Fibroblast of lung (primary cell): ENCODE measurements at regions not wholly inside any gene's neighbourhood (a gene's known extent, or its start where the extent isn't known, plus 50 kb on each side); places are given as distances from the start of the nearest gene placed in this dataset.

Experiments used
- DNase-seq, 2 donors: peaks; one replicate each; pipeline versions ENCODE4 v3.0.0 to v3.0.0-alpha.2; 2010; ENCODE audit warnings: low read depth in 2 of 2
- H2AFZ ChIP-seq: 2 replicates; pipeline ENCODE4 v1.5.1; 2012; ENCODE audit warnings: low read length, control low read depth, inconsistent platforms
- H3K27ac ChIP-seq: 2 replicates; pipeline ENCODE4 v1.5.1; 2011; ENCODE audit warnings: low read length, control low read depth; ENCODE audit not compliant: insufficient read depth
- H3K27me3 ChIP-seq: 2 replicates; pipeline ENCODE4 v1.5.1; 2011; ENCODE audit warnings: mild to moderate bottlenecking, low read length; ENCODE audit not compliant: control insufficient read depth, insufficient read depth
- H3K36me3 ChIP-seq: 2 replicates; pipeline ENCODE4 v1.5.1; 2011; ENCODE audit warnings: low read length; ENCODE audit not compliant: control insufficient read depth, insufficient read depth
- H3K4me1 ChIP-seq: 2 replicates; pipeline ENCODE4 v1.5.1; 2011; ENCODE audit warnings: low read length; ENCODE audit not compliant: control insufficient read depth, insufficient read depth; ENCODE audit errors: extremely low read depth
- H3K4me2 ChIP-seq: 2 replicates; pipeline ENCODE4 v1.5.1; 2011; ENCODE audit warnings: low read length, control low read depth; ENCODE audit not compliant: insufficient read depth; ENCODE audit errors: extremely low read depth
- H3K4me3 ChIP-seq, 4 experiments: fragments of 200-600 bp in 1 of 4; sonication (generic) in 1 of 4; replicated peaks in 1 of 4; 2 replicates each; pipeline ENCODE4 v1.5.1; 2011 to 2016; ENCODE audit warnings: low read length in 4 of 4, low read depth in 3 of 4, mild to moderate bottlenecking in 3 of 4, control low read depth in 2 of 4, inconsistent platforms in 1 of 4, mixed read lengths in 1 of 4; ENCODE audit not compliant: insufficient read depth in 1 of 4; ENCODE audit errors: control extremely low read depth in 1 of 4
- H3K79me2 ChIP-seq: 2 replicates; pipeline ENCODE4 v1.5.1; 2012; ENCODE audit warnings: mild to moderate bottlenecking, low read length, inconsistent platforms; ENCODE audit not compliant: control insufficient read depth, insufficient read depth
- H3K9ac ChIP-seq: 2 replicates; pipeline ENCODE4 v1.5.1; 2011; ENCODE audit warnings: mild to moderate bottlenecking, low read length, control low read depth; ENCODE audit not compliant: insufficient read depth
- H3K9me3 ChIP-seq: 2 replicates; pipeline ENCODE4 v1.5.1; 2012; ENCODE audit warnings: low read depth, low read length; ENCODE audit not compliant: control insufficient read depth, insufficient read depth
- H4K20me1 ChIP-seq: 2 replicates; pipeline ENCODE4 v1.5.1; 2011; ENCODE audit warnings: low read length; ENCODE audit not compliant: control insufficient read depth, insufficient read depth; ENCODE audit errors: extremely low read depth
- EZH2 ChIP-seq: IDR thresholded peaks from 2 replicates; pipeline ENCODE4 v1.5.1; 2012; ENCODE audit warnings: low read length, control low read depth, mild to moderate bottlenecking; ENCODE audit errors: missing control alignments
- TF ChIP-seq, protein P1 (sequence below), 2 donors: IDR thresholded peaks in 1 of 2; conservative IDR thresholded peaks in 1 of 2; 1 replicate in 1 of 2; 2 replicates in 1 of 2; pipeline ENCODE4 v1.5.1; 2011 to 2012; ENCODE audit warnings: low read length in 2 of 2, control low read depth in 1 of 2, inconsistent platforms in 1 of 2, low read depth in 1 of 2, mild to moderate bottlenecking in 1 of 2

DNA sequence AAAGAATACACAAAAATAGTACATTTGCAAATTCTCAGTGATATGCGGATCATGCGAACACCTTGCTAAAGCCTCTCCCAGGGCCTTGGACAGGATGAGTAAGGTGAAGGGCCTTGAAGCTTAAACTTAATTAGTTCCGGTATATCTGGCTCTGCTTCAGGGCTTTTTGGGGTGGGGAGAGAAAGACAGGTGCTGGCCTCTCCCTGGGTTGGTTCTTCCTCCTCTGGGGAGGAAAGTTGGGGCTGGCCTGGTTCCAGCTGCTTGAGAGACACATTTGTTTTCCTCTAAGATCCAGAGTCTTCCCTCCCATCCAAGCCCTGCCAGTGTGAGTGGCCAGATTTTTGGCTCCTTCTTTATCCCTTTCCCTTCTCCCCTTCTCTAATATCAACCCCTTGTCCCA, 64.7 kb upstream of the EPHB3 start:
- H4K20me1 ChIP-seq = no peaks in the 10 kb centered on the region
- H3K4me3 ChIP-seq = no peak overlapping the region
- no peak overlapping the region for H3K27ac ChIP-seq
- no peak overlapping the region for H3K9ac ChIP-seq
- TF ChIP-seq, protein P1, sequence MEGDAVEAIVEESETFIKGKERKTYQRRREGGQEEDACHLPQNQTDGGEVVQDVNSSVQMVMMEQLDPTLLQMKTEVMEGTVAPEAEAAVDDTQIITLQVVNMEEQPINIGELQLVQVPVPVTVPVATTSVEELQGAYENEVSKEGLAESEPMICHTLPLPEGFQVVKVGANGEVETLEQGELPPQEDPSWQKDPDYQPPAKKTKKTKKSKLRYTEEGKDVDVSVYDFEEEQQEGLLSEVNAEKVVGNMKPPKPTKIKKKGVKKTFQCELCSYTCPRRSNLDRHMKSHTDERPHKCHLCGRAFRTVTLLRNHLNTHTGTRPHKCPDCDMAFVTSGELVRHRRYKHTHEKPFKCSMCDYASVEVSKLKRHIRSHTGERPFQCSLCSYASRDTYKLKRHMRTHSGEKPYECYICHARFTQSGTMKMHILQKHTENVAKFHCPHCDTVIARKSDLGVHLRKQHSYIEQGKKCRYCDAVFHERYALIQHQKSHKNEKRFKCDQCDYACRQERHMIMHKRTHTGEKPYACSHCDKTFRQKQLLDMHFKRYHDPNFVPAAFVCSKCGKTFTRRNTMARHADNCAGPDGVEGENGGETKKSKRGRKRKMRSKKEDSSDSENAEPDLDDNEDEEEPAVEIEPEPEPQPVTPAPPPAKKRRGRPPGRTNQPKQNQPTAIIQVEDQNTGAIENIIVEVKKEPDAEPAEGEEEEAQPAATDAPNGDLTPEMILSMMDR (conservative IDR thresholded peaks at IDR 0.05 in 1 of 2, IDR thresholded peaks at IDR 0.05 in 1 of 2; ENCODE audit: low read depth in 1 of 2, low read length in 2 of 2) = no peak
- TF ChIP-seq EZH2 = no peak
- peaks cover 31% of the 10 kb centered on the region for H3K27me3 ChIP-seq
- H3K9me3 ChIP-seq = no peaks in the 10 kb centered on the region
- no peak for DNase-seq
- H3K36me3 ChIP-seq = no peaks in the 10 kb centered on the region
- H3K4me2 ChIP-seq = no peak overlapping the region
- no peaks in the 10 kb centered on the region for H3K79me2 ChIP-seq
- H3K4me1 ChIP-seq = no peaks in the 10 kb centered on the region
- no peak overlapping the region for H2AFZ ChIP-seq

DNA sequence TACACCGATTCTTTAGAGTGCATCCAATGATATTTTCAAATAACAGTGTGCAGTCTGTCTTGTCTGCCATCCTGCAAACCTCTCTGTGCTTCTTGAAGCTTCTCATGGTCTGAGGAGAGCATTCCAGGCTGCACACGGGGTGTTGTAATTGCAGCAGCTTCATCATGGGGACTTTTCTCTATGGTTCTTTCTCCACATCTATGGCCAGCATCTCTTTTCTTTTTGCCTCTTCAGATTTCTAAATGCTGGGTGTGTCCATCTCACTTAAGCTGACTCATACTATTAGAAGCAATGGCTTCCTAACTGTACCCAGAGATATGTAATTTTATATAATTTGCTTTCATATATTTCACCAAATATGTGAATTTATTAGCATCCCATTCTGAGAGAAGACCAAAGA, 63.8 kb upstream of the EPHB3 start:
- Histone ChIP-seq H3K27ac (no peak overlapping the region), H3K9me3 (no peaks in the 10 kb centered on the region), H2AFZ (no peak overlapping the region), H3K4me2 (no peak overlapping the region), H3K79me2 (no peaks in the 10 kb centered on the region), H3K36me3 (no peaks in the 10 kb centered on the region), H3K4me3 (no peak overlapping the region), H4K20me1 (no peaks in the 10 kb centered on the region), H3K9ac (no peak overlapping the region), H3K4me1 (no peaks in the 10 kb centered on the region), H3K27me3 (peaks cover 24% of the 10 kb centered on the region)
- TF ChIP-seq, protein P1 (conservative IDR thresholded peaks at IDR 0.05 in 1 of 2, IDR thresholded peaks at IDR 0.05 in 1 of 2; ENCODE audit: low read depth in 1 of 2, low read length in 2 of 2) = no peak
- no peak for TF ChIP-seq EZH2
- no peak for DNase-seq

DNA sequence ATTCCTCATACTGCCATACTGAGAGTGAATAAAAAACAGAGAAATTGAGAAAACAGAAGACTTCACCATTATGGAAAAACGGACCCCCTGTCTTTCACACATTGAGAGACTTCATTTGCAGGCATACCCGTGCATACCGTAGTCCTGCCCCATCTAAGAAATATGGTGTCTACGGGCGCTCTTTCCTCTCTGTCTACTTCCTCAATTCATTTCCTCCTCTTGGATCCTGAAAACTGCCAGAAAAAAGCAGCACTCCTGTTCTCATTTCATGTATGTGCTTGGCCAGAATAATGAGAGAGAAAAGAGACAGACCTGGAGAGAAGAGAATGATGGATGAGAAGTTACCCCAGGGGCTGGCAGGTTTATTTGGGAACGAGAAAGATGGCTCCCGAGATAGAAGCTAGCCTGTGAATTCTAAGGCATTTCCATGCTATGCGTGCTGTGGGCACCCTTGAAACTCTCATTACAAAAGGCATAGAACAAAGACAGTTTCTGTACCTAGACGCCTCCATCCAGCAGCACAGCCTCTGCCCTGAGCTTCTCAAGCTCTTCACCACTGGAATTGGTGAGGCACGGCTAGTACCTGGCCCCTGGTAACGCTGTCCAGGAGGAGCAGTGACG, 62.5 kb upstream of the EPHB3 start:
- Histone ChIP-seq H3K4me2 (no peak overlapping the region), H3K27ac (no peak overlapping the region), H3K9ac (no peak overlapping the region), H3K4me3 (no peak overlapping the region), H3K9me3 (no peaks in the 10 kb centered on the region), H4K20me1 (no peaks in the 10 kb centered on the region), H3K4me1 (no peaks in the 10 kb centered on the region), H2AFZ (no peak overlapping the region), H3K36me3 (no peaks in the 10 kb centered on the region), H3K79me2 (no peaks in the 10 kb centered on the region), H3K27me3 (peaks cover 12% of the 10 kb centered on the region)
- no peak for TF ChIP-seq EZH2
- TF ChIP-seq, protein P1 (conservative IDR thresholded peaks at IDR 0.05 in 1 of 2, IDR thresholded peaks at IDR 0.05 in 1 of 2; ENCODE audit: low read depth in 1 of 2, low read length in 2 of 2) = no peak
- no peak for DNase-seq
